Trophoblast cell (in vitro differentiated cells and primary cell): ENCODE measurements at regions not wholly inside any gene's neighbourhood (a gene's known extent, or its start where the extent isn't known, plus 50 kb on each side); places are given as distances from the start of the nearest gene placed in this dataset.

Experiments
- DNase-seq, 2 donors: peaks; one replicate each; pipeline ENCODE4 v3.0.0-alpha.2; 2016
- H2AFZ ChIP-seq: 2 replicates; pipeline ENCODE4 v1.6.1; 2013; ENCODE audit warnings: low read length, moderate library complexity, mild to moderate bottlenecking; ENCODE audit not compliant: insufficient read depth, poor library complexity
- H2AK5ac ChIP-seq: 2 replicates; pipeline ENCODE4 v1.6.1; 2013; ENCODE audit warnings: mild to moderate bottlenecking, low read length
- H2BK120ac ChIP-seq: 2 replicates; pipeline ENCODE4 v1.6.1; 2013; ENCODE audit warnings: low read length, mild to moderate bottlenecking, moderate library complexity; ENCODE audit not compliant: insufficient read depth, poor library complexity
- H2BK12ac ChIP-seq: 2 replicates; pipeline ENCODE4 v1.6.1; 2013; ENCODE audit warnings: mild to moderate bottlenecking, low read length, moderate library complexity
- H2BK5ac ChIP-seq: 2 replicates; pipeline ENCODE4 v1.6.1; 2013; ENCODE audit warnings: low read length, low read depth, moderate library complexity, mild to moderate bottlenecking; ENCODE audit not compliant: poor library complexity
- H3K14ac ChIP-seq: 2 replicates; pipeline ENCODE4 v1.6.1; 2013; ENCODE audit warnings: mild to moderate bottlenecking, low read length
- H3K18ac ChIP-seq: 2 replicates; pipeline ENCODE4 v1.6.1; 2013; ENCODE audit warnings: mild to moderate bottlenecking, low read length
- H3K23ac ChIP-seq: 2 replicates; pipeline ENCODE4 v1.6.1; 2013; ENCODE audit warnings: low read length
- H3K27ac ChIP-seq: 2 replicates; pipeline ENCODE4 v1.5.1; 2013; ENCODE audit warnings: low read depth, mild to moderate bottlenecking, inconsistent platforms, low read length, moderate library complexity
- H3K27me3 ChIP-seq: 2 replicates; pipeline ENCODE4 v1.6.1; 2013; ENCODE audit warnings: inconsistent platforms, mild to moderate bottlenecking, low read length, moderate library complexity; ENCODE audit not compliant: insufficient read depth
- H3K36me3 ChIP-seq, 2 experiments: 1 replicate in 1 of 2; 2 replicates in 1 of 2; pipeline ENCODE4 v1.6.1; 2013; ENCODE audit warnings: low read length in 2 of 2, mild to moderate bottlenecking in 2 of 2, moderate library complexity in 1 of 2; ENCODE audit not compliant: insufficient read depth in 2 of 2, control insufficient read depth in 1 of 2
- H3K4ac ChIP-seq: 2 replicates; pipeline ENCODE4 v1.6.1; 2013; ENCODE audit warnings: low read depth, mild to moderate bottlenecking, low read length, moderate library complexity
- H3K4me1 ChIP-seq, 2 experiments: 1 replicate in 1 of 2; 2 replicates in 1 of 2; pipeline ENCODE4 v1.6.1; 2013; ENCODE audit warnings: low read length in 2 of 2, mild to moderate bottlenecking in 2 of 2, moderate library complexity in 1 of 2; ENCODE audit not compliant: insufficient read depth in 2 of 2, control insufficient read depth in 1 of 2
- H3K4me2 ChIP-seq: 2 replicates; pipeline ENCODE4 v1.6.1; 2013; ENCODE audit warnings: inconsistent platforms, mild to moderate bottlenecking, low read length, moderate library complexity
- H3K4me3 ChIP-seq: 2 replicates; pipeline ENCODE4 v1.5.1; 2013; ENCODE audit warnings: mild to moderate bottlenecking, low read depth, low read length, inconsistent platforms
- H3K79me1 ChIP-seq: one replicate; pipeline ENCODE4 v1.6.1; 2013; ENCODE audit warnings: low read length
- H3K79me2 ChIP-seq: 2 replicates; pipeline ENCODE4 v1.6.1; 2013; ENCODE audit warnings: low read length, mild to moderate bottlenecking; ENCODE audit not compliant: control insufficient read depth, insufficient read depth, poor library complexity
- H3K9ac ChIP-seq: 2 replicates; pipeline ENCODE4 v1.6.1; 2013; ENCODE audit warnings: mild to moderate bottlenecking, low read length
- H3K9me3 ChIP-seq: 2 replicates; pipeline ENCODE4 v1.6.1; 2013; ENCODE audit warnings: low read depth, mild to moderate bottlenecking, control low read depth, inconsistent platforms, low read length; ENCODE audit not compliant: insufficient read depth
- H4K12ac ChIP-seq: 2 replicates; pipeline ENCODE4 v1.6.1; 2013; ENCODE audit warnings: low read depth, mild to moderate bottlenecking, low read length, moderate library complexity
- H4K8ac ChIP-seq: 2 replicates; pipeline ENCODE4 v1.6.1; 2013; ENCODE audit warnings: low read depth, mild to moderate bottlenecking, low read length, moderate library complexity
- H4K91ac ChIP-seq: one replicate; pipeline ENCODE4 v1.6.1; 2013; ENCODE audit warnings: low read depth, mild to moderate bottlenecking, low read length, moderate library complexity
- WGBS: extraction: QIAGEN DNeasy Blood & Tissue Kit; methylation state at CpG from one replicate; pipeline ENCODE4 v1.1.7; 2013; ENCODE audit warnings: missing lambda C conversion rate; ENCODE audit not compliant: insufficient read length, insufficient coverage; ENCODE audit errors: extremely low coverage; 5-methylcytosine and 5-hydroxymethylcytosine counted together

DNA sequence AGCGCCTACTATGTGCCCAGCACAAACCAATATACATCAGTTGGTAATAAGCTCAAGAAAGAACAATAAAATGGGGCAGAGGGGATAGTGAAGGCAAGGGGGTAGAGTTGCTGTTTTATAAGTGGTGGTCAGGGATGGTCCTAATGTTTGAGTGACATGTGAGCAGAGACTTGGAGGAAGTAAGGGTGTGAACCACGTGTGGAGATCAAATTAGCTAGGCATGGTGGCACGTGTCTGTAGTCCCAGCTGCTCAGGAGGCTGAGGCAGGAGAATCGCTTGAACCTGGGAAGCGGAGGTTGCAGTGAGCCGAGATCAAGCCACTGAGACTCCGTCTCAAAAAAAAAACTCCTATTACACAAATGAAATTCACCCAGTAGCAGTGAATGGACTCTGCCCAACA lies 56.5 kb downstream of the IRX6 start:
- no peak for DNase-seq
- no peak overlapping the region for H2BK5ac ChIP-seq
- H3K4me3 ChIP-seq: no peak overlapping the region
- no peak overlapping the region for H2AFZ ChIP-seq
- H3K27ac ChIP-seq: no peak overlapping the region
- H3K9me3 ChIP-seq: peaks cover 4% of the 10 kb centered on the region
- H3K27me3 ChIP-seq: no peaks in the 10 kb centered on the region
- no peak overlapping the region for H3K4ac ChIP-seq
- H3K4me1 ChIP-seq: no peaks in the 10 kb centered on the region
- no peak overlapping the region for H3K4me2 ChIP-seq
- H3K9ac ChIP-seq: no peak overlapping the region
- H4K8ac ChIP-seq: no peak overlapping the region
- H3K36me3 ChIP-seq: no peaks in the 10 kb centered on the region
- H3K18ac ChIP-seq: no peak overlapping the region
- no peak overlapping the region for H2BK12ac ChIP-seq
- H3K79me1 ChIP-seq: no peaks in the 10 kb centered on the region
- H3K79me2 ChIP-seq: no peaks in the 10 kb centered on the region
- H3K23ac ChIP-seq: no peak overlapping the region
- no peak overlapping the region for H2AK5ac ChIP-seq
- no peak overlapping the region for H4K91ac ChIP-seq
- no CpG with 5 or more reads among the region's 7 CpGs for WGBS
- no peak overlapping the region for H2BK120ac ChIP-seq
- H4K12ac ChIP-seq: no peak overlapping the region
- H3K14ac ChIP-seq: no peak overlapping the region

DNA sequence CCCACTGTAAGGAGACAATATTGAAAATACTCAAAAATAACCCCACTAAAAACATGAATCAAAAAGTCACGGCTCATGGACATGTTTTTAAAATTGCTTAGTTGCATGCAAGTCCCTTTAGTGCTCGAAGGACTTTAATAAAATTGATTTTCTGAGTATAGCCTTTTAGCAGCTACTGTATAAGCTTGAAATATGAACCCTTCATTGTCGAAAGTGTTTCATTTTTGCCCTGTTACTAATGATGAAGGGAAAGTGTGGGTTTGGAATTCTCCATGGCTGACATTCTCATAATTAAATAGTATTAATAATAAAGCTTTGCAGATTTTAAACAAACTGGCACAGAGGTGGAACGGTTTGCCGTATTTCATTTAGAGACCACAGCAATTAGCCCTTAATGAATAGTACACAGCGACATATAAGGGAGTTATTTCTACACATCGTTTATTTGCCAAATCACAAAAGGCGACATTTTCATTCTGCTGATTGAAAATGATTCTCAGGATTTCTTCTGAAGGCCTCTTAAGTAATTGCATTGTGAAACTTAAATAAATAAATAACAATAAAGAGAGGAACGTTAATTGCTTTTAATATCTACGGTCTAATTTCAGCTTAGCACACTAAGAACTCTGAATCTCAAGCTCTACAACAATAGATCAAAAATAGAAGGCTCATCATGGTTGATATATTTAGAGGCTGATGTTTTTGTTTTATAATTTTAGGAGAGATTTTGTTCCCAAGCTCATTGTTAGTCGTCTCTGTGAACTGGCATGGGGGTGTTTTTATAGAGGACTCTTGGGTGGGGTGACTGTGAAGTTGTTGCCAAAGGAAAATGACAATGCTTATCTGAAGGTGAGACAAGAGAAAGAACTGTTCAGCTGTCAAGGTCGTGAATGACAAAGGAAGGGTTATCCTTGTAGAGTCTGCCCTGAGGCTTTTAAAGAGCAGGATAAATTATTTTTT lies 60.6 kb downstream of the IRX6 start:
- no peak overlapping the region for H3K9ac ChIP-seq
- no peak overlapping the region for H3K14ac ChIP-seq
- WGBS: no CpG with 5 or more reads among the region's 12 CpGs
- no peak overlapping the region for H4K91ac ChIP-seq
- no peak overlapping the region for H3K18ac ChIP-seq
- H3K4me2 ChIP-seq: no peak overlapping the region
- H3K36me3 ChIP-seq: no peaks in the 10 kb centered on the region
- H3K79me1 ChIP-seq: no peaks in the 10 kb centered on the region
- no peak overlapping the region for H2AK5ac ChIP-seq
- no peak overlapping the region for H4K12ac ChIP-seq
- H3K27me3 ChIP-seq: no peaks in the 10 kb centered on the region
- peaks cover 0 to 6% of the 10 kb centered on the region in 2 experiments for H3K4me1 ChIP-seq
- H3K4me3 ChIP-seq: no peak overlapping the region
- no peaks in the 10 kb centered on the region for H3K79me2 ChIP-seq
- no peak overlapping the region for H4K8ac ChIP-seq
- no peak overlapping the region for H3K23ac ChIP-seq
- H3K4ac ChIP-seq: no peak overlapping the region
- DNase-seq: no peak
- H2AFZ ChIP-seq: no peak overlapping the region
- no peak overlapping the region for H2BK12ac ChIP-seq
- H2BK5ac ChIP-seq: no peak overlapping the region
- H3K9me3 ChIP-seq: no peaks in the 10 kb centered on the region
- no peak overlapping the region for H3K27ac ChIP-seq
- no peak overlapping the region for H2BK120ac ChIP-seq

DNA sequence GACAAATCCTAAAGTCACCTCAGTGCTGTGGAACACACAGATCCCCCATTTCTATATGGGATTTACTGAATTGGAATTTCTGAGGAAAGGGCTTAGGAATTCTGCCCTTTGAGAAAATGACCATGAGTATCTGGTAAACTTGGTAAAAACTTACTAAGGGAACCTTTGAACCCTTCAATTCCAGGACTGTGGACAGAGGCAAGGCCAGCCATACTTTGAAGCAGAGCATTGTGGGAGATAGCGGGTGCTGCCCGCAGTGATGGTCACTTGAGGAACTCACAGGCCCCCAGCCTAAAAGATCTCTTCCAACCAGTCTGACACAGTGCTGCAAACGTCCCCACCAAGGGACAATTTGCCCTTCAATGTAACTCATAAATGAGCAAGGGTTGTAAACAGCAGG lies 61.4 kb downstream of the IRX6 start:
- WGBS: no CpG with 5 or more reads among the region's 3 CpGs
- Histone ChIP-seq H2AK5ac (no peak overlapping the region), H2AFZ (no peak overlapping the region), H3K9me3 (no peaks in the 10 kb centered on the region), H3K4me2 (no peak overlapping the region), H2BK120ac (no peak overlapping the region), H3K18ac (no peak overlapping the region), H3K79me1 (no peaks in the 10 kb centered on the region), H3K27ac (no peak overlapping the region), H4K91ac (no peak overlapping the region), H3K14ac (no peak overlapping the region), H3K4ac (no peak overlapping the region), H3K4me3 (no peak overlapping the region), H4K8ac (no peak overlapping the region), H4K12ac (no peak overlapping the region), H3K23ac (no peak overlapping the region), H3K4me1 (peaks cover 0 to 6% of the 10 kb centered on the region in 2 experiments), H2BK5ac (no peak overlapping the region), H3K9ac (no peak overlapping the region), H3K27me3 (no peaks in the 10 kb centered on the region), H3K79me2 (no peaks in the 10 kb centered on the region), H2BK12ac (no peak overlapping the region), H3K36me3 (no peaks in the 10 kb centered on the region)
- DNase-seq: no peak

DNA sequence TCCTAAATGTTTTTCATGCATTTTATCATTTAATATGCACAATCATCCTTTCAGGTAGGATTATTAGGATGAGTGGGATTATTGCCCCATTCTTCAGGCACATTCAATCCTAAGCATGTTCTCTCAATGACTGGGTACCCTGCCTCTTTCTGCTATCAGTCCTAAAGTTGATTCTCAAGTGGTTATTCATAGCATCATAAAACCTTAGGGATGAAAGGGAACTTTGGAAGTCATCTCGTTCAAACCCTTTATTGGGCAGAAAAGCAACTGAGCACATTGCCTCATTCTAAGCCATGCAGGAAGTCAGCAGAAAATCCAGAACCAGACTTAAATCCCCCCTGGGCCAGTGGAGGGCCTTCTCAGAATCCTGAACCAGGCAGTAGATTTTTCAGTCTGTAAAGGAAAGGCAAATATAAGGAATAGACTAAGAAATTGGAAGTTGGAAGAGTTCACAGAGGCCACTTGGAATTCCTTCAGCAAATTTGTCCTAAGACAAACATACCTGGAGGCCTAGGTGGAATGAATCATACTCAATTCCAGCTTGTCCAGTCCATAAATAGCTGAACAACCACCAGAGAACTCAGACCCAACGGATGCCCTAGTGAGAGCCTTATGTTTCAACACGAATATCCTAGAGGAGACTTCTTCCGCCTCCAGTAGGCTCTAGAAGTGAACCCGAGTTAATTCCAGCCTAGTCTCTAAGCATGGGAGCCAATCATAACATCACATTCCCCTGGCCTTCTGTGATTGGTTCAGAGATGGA lies 62.7 kb downstream of the IRX6 start:
- no peak overlapping the region for H4K91ac ChIP-seq
- no peak overlapping the region for H3K4ac ChIP-seq
- H3K36me3 ChIP-seq: no peaks in the 10 kb centered on the region
- H3K79me2 ChIP-seq: no peaks in the 10 kb centered on the region
- peaks cover 0 to 6% of the 10 kb centered on the region in 2 experiments for H3K4me1 ChIP-seq
- H3K79me1 ChIP-seq: no peaks in the 10 kb centered on the region
- H3K18ac ChIP-seq: no peak overlapping the region
- peak in 1 of 2 donors; percentile 25 for DNase-seq
- no peak overlapping the region for H2BK120ac ChIP-seq
- H3K27me3 ChIP-seq: no peaks in the 10 kb centered on the region
- no peak overlapping the region for H3K27ac ChIP-seq
- no peak overlapping the region for H2BK12ac ChIP-seq
- H3K14ac ChIP-seq: no peak overlapping the region
- no CpG with 5 or more reads among the region's 5 CpGs for WGBS
- H3K9me3 ChIP-seq: no peaks in the 10 kb centered on the region
- H3K23ac ChIP-seq: no peak overlapping the region
- no peak overlapping the region for H3K4me3 ChIP-seq
- H2AFZ ChIP-seq: no peak overlapping the region
- H4K8ac ChIP-seq: no peak overlapping the region
- H2AK5ac ChIP-seq: no peak overlapping the region
- no peak overlapping the region for H2BK5ac ChIP-seq
- H4K12ac ChIP-seq: no peak overlapping the region
- peak overlapping the region; percentile 25 for H3K4me2 ChIP-seq
- H3K9ac ChIP-seq: no peak overlapping the region
